IMR-90 (cell line): ENCODE measurements at regions not wholly inside any gene's neighbourhood (a gene's known extent, or its start where the extent isn't known, plus 50 kb on each side); places are given as distances from the start of the nearest gene placed in this dataset.

Experiments
- ATAC-seq: fragments of 200-7000 bp; cut with Tn5 transposase; 2 replicates; pipeline ENCODE4 v1.9.1; 2020; ENCODE audit warnings: low read depth, mild to moderate bottlenecking, moderate library complexity
- BruUV-seq: library from RNA; stranded (reverse); fragments of 400-500 nt; replicated peaks from 2 replicates; lab custom pipeline; 2021; lab: Mats Ljungman, UMichigan
- CTCF ChIA-PET: fragments of 300-600 bp; formaldehyde crosslinking; extraction: SDS; loops from one replicate; lab custom pipeline; 2021; ENCODE audit warnings: antibody characterized with exemption; lab: Yijun Ruan, JAX
- POLR2A ChIA-PET: fragments of 300-600 bp; sonication (Branson Sonifier 250); formaldehyde crosslinking; loops from one replicate; lab custom pipeline; 2022; ENCODE audit warnings: antibody characterized with exemption; ENCODE audit not compliant: unreplicated experiment; lab: Charles Lee
- DNase-seq: peaks from one replicate; pipeline ENCODE4 v3.0.0; 2013
- H2AFZ ChIP-seq: replicated peaks from 2 replicates; pipeline ENCODE3; 2013; ENCODE audit warnings: low read length, mild to moderate bottlenecking; ENCODE audit not compliant: poor library complexity
- H2AK5ac ChIP-seq: 2 replicates; pipeline ENCODE4 v1.6.1; 2013; ENCODE audit warnings: low read depth, low read length, inconsistent platforms
- H2AK9ac ChIP-seq: replicated peaks from 2 replicates; pipeline ENCODE3; 2013; ENCODE audit warnings: mild to moderate bottlenecking, low read depth, low read length, moderate library complexity; ENCODE audit not compliant: poor library complexity
- H2BK120ac ChIP-seq: 2 replicates; pipeline ENCODE4 v1.6.1; 2013; ENCODE audit warnings: low read depth, low read length, inconsistent platforms
- H2BK15ac ChIP-seq: 3 replicates; pipeline ENCODE4 v1.6.1; 2013; ENCODE audit warnings: low read depth, low read length, inconsistent platforms
- H2BK20ac ChIP-seq: 2 replicates; pipeline ENCODE4 v1.6.1; 2013; ENCODE audit warnings: low read depth, mild to moderate bottlenecking, inconsistent platforms, low read length, moderate library complexity
- H2BK5ac ChIP-seq: 2 replicates; pipeline ENCODE4 v1.6.1; 2013; ENCODE audit warnings: mild to moderate bottlenecking, low read depth, low read length, inconsistent platforms; ENCODE audit not compliant: poor library complexity, severe bottlenecking
- H3K14ac ChIP-seq: replicated peaks from 2 replicates; pipeline ENCODE4 v1.6.1; 2013; ENCODE audit warnings: low read depth, low read length, inconsistent platforms
- H3K18ac ChIP-seq: 2 replicates; pipeline ENCODE4 v1.6.1; 2013; ENCODE audit warnings: low read depth, low read length, control low read depth
- H3K23ac ChIP-seq: 2 replicates; pipeline ENCODE4 v1.6.1; 2013; ENCODE audit warnings: low read depth, low read length, inconsistent platforms
- H3K27ac ChIP-seq: 2 replicates; pipeline ENCODE4 v1.5.1; 2013; ENCODE audit warnings: mild to moderate bottlenecking, control low read depth, low read length; ENCODE audit not compliant: insufficient read depth
- H3K27me3 ChIP-seq: 2 replicates; pipeline ENCODE4 v1.6.1; 2013; ENCODE audit warnings: low read length; ENCODE audit not compliant: control insufficient read depth, insufficient read depth
- H3K36me3 ChIP-seq: 2 replicates; pipeline ENCODE4 v1.6.1; 2013; ENCODE audit warnings: low read length, mixed read lengths; ENCODE audit not compliant: control insufficient read depth, insufficient read depth
- H3K4ac ChIP-seq: 2 replicates; pipeline ENCODE4 v1.6.1; 2013; ENCODE audit warnings: low read depth, low read length, inconsistent platforms
- H3K4me1 ChIP-seq: 2 replicates; pipeline ENCODE4 v1.6.1; 2013; ENCODE audit warnings: low read length, mixed read lengths; ENCODE audit not compliant: control insufficient read depth, insufficient read depth
- H3K4me2 ChIP-seq: 2 replicates; pipeline ENCODE4 v1.6.1; 2013; ENCODE audit warnings: low read depth, mild to moderate bottlenecking, control low read depth, low read length, moderate library complexity
- H3K4me3 ChIP-seq: 2 replicates; pipeline ENCODE4 v1.5.1; 2013; ENCODE audit warnings: low read depth, mild to moderate bottlenecking, control low read depth, low read length, moderate library complexity; ENCODE audit not compliant: insufficient read depth
- H3K56ac ChIP-seq: 2 replicates; pipeline ENCODE4 v1.6.1; 2013; ENCODE audit warnings: low read length, inconsistent platforms; ENCODE audit not compliant: insufficient read depth; ENCODE audit errors: extremely low read depth
- H3K79me1 ChIP-seq, 2 experiments: 2 replicates each; pipeline ENCODE4 v1.6.1; 2013; ENCODE audit warnings: low read length in 2 of 2, inconsistent platforms in 1 of 2, low read depth in 1 of 2
- H3K9ac ChIP-seq: 2 replicates; pipeline ENCODE4 v1.6.1; 2013; ENCODE audit warnings: low read depth, low read length, control low read depth
- H3K9me1 ChIP-seq: 2 replicates; pipeline ENCODE4 v1.6.1; 2013; ENCODE audit warnings: low read length, inconsistent platforms; ENCODE audit not compliant: insufficient read depth
- H3K9me3 ChIP-seq: 2 replicates; pipeline ENCODE4 v1.6.1; 2013; ENCODE audit warnings: low read length; ENCODE audit not compliant: control insufficient read depth, insufficient read depth
- H4K20me1 ChIP-seq: 2 replicates; pipeline ENCODE4 v1.6.1; 2013; ENCODE audit warnings: low read length, inconsistent platforms; ENCODE audit not compliant: insufficient read depth
- H4K5ac ChIP-seq: 2 replicates; pipeline ENCODE4 v1.6.1; 2013; ENCODE audit warnings: mild to moderate bottlenecking, low read depth, low read length, control low read depth
- H4K8ac ChIP-seq, 2 experiments: 2 replicates each; pipeline ENCODE4 v1.6.1; 2013; ENCODE audit warnings: low read depth in 2 of 2, low read length in 2 of 2, control low read depth in 1 of 2, inconsistent platforms in 1 of 2
- H4K91ac ChIP-seq: 2 replicates; pipeline ENCODE4 v1.6.1; 2013; ENCODE audit warnings: low read depth, low read length, inconsistent platforms; ENCODE audit not compliant: insufficient read depth
- CTCF ChIP-seq: conservative IDR thresholded peaks from 2 replicates; pipeline ENCODE4 v1.5.1; 2012; ENCODE audit warnings: mild to moderate bottlenecking, low read depth, low read length, improper control_type of control experiment
- MAZ ChIP-seq: IDR thresholded peaks from 2 replicates; pipeline ENCODE4 v1.6.1; 2012; ENCODE audit warnings: low read depth, mild to moderate bottlenecking, low read length, improper control_type of control experiment, moderate library complexity, borderline replicate concordance
- MXI1 ChIP-seq: IDR thresholded peaks from 2 replicates; pipeline ENCODE4 v1.6.1; 2012; ENCODE audit warnings: low read depth, mild to moderate bottlenecking, low read length, moderate library complexity, borderline replicate concordance
- RAD21 ChIP-seq: IDR thresholded peaks from 2 replicates; pipeline ENCODE4 v1.6.1; 2012; ENCODE audit warnings: low read length, improper control_type of control experiment
- RFX5 ChIP-seq: IDR thresholded peaks from 2 replicates; pipeline ENCODE4 v1.8.0; 2012; ENCODE audit warnings: low read depth, mild to moderate bottlenecking, low read length, moderate library complexity
- dilution Hi-C: fragments of 300-500 bp; cut with HindIII; formaldehyde crosslinking; loops from one replicate; pipeline ENCODE4 v1.14.3; 2018; ENCODE audit warnings: low sequenced_read_pairs; ENCODE audit not compliant: unreplicated experiment
- in situ Hi-C: fragments of 300-500 bp; cut with MboI; formaldehyde crosslinking; loops from 3 replicates; pipeline ENCODE4 v1.14.3; 2019; ENCODE audit warnings: low sequenced_read_pairs, inconsistent platforms, mixed read lengths
- intact Hi-C: fragments of 100-400 bp; cut with micrococcal nuclease; formaldehyde crosslinking; loops from 2 replicates; pipeline ENCODE4 v1.10.0; 2022
- TF ChIP-seq, protein P1 (sequence below): fragments of 150-350 bp; IDR thresholded peaks from 2 replicates; pipeline ENCODE4 v1.6.1; 2016; ENCODE audit warnings: low read depth, mild to moderate bottlenecking, low read length, moderate library complexity, borderline replicate concordance

GRCh38 chr21:16983420-16983819, 529.4 kb upstream of the CXADR start:
- Histone ChIP-seq H2AK5ac (no peak overlapping the region), H2BK20ac (no peak overlapping the region), H3K23ac (no peak overlapping the region), H3K4me2 (no peak overlapping the region), H2BK15ac (no peak overlapping the region), H4K91ac (no peak overlapping the region), H2BK120ac (no peak overlapping the region), H3K27ac (no peak overlapping the region), H3K9ac (no peak overlapping the region), H4K8ac (no peak overlapping the region), H4K20me1 (no peaks in the 10 kb centered on the region), H2BK5ac (no peak overlapping the region), H3K36me3 (no peaks in the 10 kb centered on the region), H3K4me1 (no peaks in the 10 kb centered on the region), H3K27me3 (no peaks in the 10 kb centered on the region), H3K4ac (no peak overlapping the region), H2AK9ac (no peak overlapping the region), H4K5ac (no peak overlapping the region), H3K56ac (no peak overlapping the region), H3K4me3 (no peak overlapping the region), H3K18ac (no peak overlapping the region), H3K9me3 (no peaks in the 10 kb centered on the region), H2AFZ (no peak overlapping the region), H3K9me1 (no peaks in the 10 kb centered on the region), H3K79me1 (no peaks in the 10 kb centered on the region), H3K14ac (no peak overlapping the region)
- BruUV-seq = no TSS peak
- TF ChIP-seq RAD21 (no peak), MAZ (no peak), CTCF (no peak), MXI1 (no peak), RFX5 (no peak)
- TF ChIP-seq, protein P1, sequence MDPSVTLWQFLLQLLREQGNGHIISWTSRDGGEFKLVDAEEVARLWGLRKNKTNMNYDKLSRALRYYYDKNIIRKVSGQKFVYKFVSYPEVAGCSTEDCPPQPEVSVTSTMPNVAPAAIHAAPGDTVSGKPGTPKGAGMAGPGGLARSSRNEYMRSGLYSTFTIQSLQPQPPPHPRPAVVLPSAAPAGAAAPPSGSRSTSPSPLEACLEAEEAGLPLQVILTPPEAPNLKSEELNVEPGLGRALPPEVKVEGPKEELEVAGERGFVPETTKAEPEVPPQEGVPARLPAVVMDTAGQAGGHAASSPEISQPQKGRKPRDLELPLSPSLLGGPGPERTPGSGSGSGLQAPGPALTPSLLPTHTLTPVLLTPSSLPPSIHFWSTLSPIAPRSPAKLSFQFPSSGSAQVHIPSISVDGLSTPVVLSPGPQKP = no peak
- dilution Hi-C loops = no loop called here
- intact Hi-C loops = no loop called here
- DNase-seq (no peak), ATAC-seq (no peak)
- CTCF ChIA-PET = no interaction called here
- in situ Hi-C loops = no loop called here
- POLR2A ChIA-PET = no interaction called here
